HG03342 (cell line): ENCODE measurements at regions not wholly inside any gene's neighbourhood (a gene's known extent, or its start where the extent isn't known, plus 50 kb on each side); places are given as distances from the start of the nearest gene placed in this dataset.
"Not testable (repeated sequence)": the region's sequence is repeated elsewhere in the genome, so short reads cannot be mapped to it uniquely, and the experiment has no call there.

Experiments
- ATAC-seq: cut with Tn5 transposase; IDR thresholded peaks from one replicate; pipeline ENCODE4 v1.9.1; 2021; ENCODE audit warnings: mild to moderate bottlenecking, moderate library complexity; ENCODE audit not compliant: unreplicated experiment

DNA sequence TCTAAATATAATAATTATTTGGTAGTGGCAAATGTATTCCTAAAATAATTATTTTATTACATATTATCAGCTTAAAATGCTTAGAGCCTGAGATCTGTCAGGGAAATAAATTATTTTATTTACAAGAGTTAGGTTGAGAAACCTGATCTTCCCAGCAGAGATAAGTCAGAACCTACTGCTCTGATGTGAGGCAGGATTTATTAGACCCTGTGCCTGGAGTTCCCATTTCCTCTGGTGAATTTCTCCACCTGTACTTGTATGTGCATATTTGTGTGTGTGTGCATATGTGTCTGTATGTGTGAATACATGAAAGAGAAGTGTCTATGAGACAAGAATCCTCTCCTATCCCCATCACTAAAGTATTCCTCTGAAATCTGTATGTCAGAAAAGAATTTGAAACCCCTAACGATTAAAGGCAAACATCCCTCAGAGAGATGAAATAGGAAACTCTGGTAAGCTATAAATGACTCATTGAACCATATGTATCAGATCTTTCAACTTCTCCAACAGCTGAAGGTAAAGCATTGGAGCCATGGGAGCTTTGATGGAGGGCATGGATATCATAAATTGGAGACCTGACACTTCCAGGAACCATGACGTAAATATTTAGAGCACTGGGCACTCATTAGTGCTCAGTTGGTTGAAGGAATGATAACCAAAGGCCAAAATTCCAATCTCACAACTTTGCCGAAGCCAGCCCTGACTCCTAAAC lies 190.9 kb downstream of the XPNPEP1 start:
- no peak for ATAC-seq

DNA sequence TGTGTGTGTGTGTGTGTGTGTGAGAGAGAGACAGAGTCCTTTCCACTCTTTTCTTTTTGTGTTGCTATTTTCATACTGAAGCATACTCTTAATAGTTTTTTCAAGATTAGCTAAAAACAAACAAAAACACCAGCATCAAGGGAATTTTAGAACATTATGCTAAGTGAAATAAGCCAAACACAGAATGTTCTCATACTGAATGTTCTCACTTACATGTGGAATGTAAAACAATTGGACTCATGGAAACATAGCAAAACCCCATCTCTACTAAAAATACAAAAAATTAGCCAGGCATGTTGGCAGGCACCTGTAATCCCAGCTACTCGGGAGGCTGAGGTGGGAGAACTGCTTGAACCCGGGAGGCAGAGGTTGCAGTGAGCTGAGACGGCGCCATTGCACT lies 193.4 kb downstream of the XPNPEP1 start:
- ATAC-seq, result not testable (repeated sequence)

DNA sequence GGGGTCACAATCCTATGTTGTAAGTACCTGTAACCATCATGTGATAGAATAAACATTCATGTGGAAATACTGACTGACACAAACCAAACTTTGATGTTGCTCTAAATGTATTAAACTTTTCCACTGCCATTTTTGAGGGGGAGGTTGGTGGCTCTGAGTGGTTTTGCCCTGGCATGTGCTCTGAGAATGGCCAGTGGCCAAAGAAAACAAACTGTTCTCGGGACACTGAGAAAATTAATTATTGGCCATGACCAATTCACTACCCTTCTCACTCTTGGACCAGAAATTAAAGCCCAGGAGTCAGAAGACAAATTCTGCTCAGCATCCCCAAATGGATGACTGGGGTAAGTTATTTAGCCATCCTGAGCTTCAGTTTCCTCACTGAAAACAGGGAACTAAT lies 195.9 kb downstream of the XPNPEP1 start:
- no peak for ATAC-seq

DNA sequence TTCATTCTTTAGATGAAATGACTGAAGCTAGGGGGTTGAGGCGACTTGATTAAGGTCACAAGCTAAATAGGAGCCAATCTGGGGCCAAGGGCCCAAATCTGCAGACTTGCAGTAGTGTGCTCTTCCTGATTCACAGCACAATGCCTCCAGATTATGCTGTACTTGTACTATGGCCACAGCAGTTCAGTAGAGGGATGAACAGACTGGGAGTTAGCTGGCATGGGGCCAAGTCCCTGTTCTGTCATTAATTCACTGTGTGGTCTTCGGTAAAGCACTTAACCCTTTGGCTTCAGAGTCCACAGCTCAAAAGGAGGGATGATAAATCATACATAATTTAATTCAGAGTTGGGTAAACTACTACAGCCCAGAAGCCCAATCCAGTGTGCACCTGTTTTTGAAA lies 196.8 kb downstream of the XPNPEP1 start:
- no peak for ATAC-seq

DNA sequence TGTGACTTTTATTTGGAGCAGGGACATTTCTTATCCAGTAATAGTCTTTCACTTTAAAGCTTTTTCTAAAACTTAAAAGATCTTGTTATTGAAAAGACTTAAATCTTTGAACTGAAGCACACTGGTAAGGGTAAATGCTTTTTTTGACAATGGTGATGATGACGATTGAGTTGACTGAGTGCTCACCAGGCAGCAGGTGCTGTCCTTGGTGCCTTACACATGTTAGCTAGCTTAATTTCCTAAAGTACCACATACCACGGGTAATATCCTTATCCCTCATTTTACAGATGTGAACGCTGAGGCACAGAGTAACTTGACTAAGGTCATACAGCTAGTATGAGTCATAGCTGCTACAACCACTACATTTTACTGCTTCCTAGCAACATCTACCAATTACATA lies 200.0 kb downstream of the XPNPEP1 start:
- ATAC-seq, result no peak

DNA sequence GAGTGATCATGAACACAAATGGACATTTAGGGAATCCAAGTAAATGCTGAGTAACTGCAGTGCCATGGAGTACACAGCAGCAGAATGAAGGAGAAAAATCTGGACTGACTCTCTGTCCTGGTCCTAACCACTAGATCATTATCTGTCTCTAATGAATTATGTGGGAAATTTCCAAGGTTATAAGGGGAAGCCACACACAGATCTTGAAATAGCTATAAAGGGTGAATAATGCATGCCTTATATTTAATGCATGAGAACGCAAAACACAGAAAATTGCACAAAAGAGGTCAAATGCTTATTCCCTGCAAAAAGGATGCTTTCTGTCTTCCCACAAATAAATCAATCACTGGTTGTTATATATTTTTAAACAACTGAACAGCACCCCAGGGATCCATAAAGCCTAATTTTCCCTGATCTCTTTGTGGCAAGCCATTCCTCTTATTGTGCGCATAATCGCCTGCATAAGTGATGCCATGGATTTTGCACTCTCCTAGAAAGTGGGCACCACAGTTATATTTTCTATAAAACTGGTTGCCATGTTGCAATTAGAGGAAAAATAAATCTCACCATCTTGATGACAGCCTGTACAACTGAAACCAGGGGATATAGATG lies 201.8 kb downstream of the XPNPEP1 start:
- no peak for ATAC-seq

DNA sequence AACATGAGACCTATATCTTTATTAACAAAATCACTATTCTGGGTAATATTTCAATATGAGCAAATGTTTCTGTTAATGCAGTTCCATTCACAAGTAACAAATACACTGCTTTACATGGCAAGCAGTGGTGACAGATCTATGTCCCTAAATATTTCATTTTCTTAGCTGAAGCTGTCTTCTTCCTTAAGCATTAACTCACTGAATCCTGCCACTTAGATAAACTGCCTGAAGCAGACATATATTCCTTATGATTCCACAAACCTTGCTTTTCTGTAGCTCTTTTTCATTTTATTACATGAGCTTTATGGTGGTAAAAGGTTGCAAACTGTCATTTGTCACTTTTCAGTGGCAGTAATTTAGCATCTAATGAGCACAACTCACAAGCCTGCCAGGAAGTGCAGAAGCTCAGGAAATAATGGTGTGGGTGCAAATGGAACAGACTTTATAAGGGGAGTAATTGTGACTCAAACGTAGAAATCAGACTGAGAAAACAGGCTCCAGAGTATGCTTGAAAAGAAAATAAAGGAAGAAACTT lies 217.2 kb downstream of the XPNPEP1 start:
- no peak for ATAC-seq

DNA sequence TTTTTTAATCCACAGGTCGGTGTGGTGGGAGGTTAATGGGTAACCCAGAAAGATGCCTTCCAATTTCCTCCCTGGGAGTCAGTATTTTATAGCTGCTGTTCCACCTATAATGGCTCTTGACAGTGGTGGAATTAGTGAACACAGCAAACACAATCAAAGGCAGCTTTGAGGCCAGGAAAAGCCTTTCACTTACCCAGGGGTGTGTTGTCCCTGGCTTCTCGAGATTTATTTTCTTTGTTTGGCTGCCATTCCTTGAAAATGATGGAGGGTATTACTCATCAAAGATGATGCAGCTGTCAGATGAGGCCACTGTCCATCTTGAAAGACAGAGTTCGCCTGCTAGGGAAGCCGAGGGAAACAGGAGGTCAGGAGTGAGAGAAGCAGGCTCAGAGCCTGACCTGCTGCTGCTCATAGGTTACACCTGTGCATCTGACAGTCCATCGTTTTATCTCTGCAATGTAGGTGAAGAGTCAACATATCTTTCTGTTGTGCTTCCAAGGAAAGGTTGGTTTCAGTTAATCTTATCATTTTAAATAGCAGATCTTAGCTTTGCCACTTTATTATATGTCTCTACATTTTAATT lies 221.6 kb downstream of the XPNPEP1 start:
- no peak for ATAC-seq

DNA sequence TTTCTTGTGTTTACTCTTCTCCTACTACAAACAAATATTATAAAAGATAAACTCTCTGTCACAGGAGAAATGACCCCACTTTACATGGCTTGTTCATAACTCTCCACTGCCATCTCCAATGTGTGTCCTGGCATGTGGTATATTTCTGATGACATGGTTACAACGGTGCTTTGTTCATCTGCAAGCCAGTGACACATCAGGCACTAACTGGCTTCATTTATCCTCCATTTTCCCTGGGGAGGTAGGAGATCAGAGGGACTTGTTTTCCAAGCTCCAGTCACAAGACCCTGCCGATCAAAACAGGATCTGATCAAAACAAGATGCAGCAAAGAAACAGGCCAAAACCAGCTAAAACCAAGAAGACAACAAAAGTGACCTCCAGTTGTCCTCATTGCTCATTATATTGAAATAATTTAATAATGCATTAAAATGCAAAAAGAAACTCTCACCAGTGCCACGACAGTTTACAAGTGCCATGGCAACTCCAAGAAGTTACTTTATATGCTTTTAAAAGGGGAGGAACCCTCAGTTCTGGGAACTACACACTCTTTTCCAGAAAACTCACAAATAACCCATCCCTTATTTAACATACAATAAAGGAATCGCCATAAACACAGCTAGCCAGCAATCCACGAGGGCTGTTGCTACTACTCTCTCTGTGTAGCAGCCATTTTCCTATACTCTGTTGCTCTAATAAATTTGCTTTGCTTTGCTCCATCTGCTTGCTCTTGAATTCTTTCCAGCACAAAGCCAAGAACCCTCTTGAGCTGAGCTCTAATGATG lies 224.2 kb downstream of the XPNPEP1 start:
- no peak for ATAC-seq

DNA sequence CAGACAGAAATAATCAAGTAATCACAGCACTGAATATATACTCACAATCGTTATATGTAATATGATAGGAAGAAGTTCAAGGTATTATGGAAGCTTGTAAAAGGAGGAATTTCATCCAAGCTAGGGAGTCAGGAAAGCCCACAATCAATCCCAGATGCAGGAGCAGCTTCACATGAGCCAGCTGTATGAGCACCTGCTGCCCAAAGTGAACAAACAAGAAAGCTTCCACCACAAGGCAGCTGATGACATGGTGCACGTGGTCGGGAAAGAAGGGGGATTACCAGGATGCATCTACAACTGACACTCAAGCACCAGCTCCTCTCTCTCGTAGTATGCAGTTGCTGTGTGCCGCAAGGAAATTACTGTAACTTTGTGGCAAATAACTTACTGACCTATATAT lies 225.2 kb downstream of the XPNPEP1 start:
- no peak for ATAC-seq

DNA sequence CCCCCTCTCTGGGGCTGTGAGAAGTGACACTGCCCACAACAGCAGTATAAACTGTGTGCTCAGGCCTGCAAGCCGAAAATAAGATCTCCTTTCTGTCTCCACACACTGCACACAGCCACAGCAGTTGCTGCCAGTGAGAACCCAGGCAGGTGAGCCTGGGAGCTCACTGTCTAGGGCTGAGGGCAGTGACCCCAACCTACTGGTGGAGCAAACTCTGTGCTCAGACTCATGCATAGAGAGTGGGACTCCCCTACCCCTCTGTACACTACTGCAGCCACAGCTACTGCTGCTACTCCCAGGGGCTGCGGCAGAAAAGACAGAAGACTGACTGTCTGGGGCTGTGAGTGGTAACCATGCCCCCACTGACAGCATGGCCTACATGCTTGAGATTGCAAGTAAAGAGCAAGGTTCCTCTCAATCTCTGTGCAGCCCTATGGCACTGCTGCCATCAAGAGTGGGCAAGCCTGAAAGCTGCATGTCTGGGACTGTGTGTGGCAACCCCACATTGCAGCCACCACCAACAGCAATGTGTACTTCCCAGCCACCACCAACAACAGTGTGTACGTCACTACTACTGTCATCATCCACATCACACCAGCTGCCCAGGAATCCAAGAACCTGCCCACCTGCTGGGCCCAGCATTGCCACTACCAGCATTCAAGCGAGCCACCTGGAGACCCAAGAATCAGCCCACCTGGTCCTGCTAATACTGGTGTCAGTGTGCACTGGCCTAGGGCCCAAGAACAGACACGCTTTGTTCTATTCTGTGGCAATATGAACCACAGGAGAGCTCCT lies 226.1 kb downstream of the XPNPEP1 start:
- ATAC-seq, result no peak

DNA sequence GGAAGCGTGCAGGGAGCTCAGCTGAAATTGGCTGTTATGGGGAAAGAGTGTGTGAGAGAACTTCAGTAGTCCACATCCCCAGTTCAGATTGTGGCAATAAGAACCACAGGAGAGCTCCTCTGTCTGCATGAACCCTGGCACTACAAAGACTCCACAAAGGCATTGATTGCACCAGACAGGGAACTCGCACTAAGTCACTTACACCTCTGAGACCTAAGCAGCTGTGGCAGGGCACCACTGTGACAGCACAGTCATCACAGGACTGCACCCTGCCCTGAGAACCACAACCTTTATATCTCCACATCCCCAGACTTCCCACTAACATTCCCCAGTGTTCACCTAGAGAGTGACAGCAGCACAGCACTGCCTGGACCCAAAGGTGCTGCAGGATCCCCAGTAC lies 226.8 kb downstream of the XPNPEP1 start:
- ATAC-seq, result no peak

DNA sequence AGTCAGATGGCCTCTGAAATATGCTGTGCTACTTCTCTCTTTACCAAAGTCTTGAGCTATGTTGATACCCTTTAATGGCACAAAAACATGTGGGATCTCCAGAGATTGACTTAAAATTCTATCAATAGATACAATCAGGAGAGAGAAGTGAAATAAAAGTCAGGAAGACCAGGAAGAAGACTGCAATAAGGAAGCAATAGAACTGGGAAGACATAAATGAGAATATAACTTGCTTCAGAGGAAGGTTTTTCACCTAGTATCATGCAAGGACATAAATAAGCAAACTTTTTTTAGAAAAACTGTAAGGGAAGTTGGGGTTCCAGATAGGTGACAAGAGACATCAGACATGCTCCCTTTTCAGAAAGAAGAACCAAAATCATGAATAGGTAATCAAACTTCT lies 227.3 kb downstream of the XPNPEP1 start:
- no peak for ATAC-seq

DNA sequence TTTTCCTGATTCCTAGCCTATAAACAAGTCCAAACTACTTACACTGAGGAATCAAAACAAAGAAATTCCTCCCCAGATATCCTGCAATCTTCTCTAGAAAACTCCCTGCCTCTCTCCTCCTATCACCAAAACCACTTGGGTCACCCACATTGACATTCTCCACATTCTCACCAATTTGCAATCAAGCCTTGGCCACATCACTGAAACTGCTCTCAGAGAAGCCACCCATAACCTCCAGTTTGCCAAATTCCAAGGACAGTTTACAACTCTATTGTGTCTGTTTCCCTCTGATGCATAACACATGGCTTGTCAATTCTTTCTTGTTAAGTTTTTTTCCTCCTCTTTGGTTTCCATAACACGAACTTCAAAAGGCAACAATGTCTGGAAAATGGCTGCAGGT lies 233.5 kb downstream of the XPNPEP1 start:
- ATAC-seq, result no peak

DNA sequence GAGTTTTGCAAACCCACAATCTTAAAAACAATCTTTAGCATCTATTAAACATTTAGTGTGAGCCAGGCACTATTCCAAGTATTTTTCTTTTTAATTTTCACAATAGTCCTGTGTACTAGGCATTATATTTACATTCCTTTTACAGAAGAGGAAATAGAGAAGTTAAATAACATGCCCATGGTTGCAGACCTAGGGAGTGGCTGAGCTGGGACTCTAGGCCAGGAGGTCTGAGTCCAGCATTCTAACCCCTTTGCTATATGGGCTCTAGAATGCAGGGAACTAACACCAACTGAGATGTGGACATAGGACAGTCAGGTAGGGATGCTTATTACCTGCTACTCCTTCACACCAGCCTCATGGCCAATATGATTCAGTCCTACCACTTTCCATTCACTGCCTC lies 243.8 kb downstream of the XPNPEP1 start:
- no peak for ATAC-seq

DNA sequence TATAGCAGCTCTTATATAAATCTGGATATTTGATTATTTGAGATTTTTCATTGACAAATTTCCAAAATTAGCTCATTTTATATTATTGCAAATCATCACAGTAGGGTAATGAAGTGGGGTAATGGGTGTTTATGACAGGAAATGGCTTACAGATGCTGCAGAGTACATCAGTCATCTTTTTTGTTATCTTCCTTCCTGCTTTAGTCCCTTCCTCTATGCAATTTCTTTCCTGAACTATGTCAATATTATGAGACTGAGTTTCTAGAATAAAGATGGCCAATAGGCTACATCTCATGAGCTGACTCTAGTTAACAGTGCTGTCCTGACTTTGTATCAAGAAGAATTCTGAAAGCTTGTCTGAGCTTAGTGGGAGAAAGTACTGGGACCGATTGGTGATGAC lies 244.5 kb downstream of the XPNPEP1 start:
- ATAC-seq, result no peak

DNA sequence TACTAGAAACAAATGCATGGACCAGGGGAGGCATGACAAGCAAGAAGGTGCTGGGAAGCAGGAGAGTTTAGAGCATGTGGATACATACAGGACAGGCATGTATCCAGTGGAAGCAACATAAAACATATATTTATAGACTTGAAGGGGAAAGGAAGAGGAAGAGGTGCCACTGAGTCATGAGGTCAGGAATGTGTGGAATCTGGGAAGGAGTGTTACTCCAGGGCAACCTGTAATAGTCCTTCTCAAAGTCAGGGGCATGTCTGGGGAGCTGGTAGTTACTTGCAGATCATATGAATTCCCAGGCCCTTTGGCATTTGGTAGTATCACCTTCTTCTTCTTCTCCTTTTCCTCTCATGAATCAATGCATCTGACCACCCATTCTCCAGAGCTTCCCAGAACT lies 246.6 kb downstream of the XPNPEP1 start:
- no peak for ATAC-seq

DNA sequence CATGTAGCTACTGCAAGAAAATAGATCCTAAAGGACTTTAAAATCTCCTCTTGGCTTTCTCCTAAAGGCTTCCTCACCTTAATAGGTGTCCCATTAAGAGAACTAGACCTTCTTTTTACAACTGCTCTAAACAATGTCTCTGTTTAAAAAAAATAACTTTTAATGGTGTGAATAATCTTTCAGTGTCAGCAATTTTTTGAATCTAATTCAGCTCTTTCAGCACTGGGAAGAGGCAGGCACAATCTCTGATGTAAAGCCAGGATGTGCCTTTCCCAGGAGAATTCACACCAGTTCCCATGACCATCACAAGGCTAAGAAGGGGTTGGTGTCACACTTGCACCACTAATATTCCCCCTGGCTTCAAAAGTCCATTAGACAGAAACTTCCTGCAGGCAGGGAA lies 254.6 kb downstream of the XPNPEP1 start:
- ATAC-seq, result no peak

DNA sequence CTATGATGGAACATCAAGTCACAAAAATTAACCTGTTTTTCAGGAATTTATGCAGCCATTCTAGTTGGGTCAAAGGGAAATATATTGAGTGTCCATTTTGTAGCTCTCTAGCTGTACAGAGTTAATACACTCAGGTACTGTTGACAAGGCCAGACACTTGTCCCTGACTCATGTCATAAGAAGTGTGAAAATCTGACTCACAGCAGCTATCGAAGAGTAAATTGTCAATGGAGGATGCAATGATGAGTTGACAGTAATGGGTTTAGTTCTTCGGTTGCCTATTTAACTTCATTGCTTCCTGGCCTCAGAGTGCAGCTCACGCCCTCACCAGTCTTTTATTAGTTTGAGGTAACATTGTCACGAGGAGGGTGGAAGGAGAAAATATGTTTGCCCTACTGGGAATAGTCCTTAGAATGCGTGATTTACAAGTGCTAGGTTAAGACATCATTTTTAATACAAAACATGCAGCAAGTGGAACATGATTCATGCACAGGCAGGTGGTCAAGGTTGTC lies 255.1 kb downstream of the XPNPEP1 start:
- ATAC-seq, result no peak

DNA sequence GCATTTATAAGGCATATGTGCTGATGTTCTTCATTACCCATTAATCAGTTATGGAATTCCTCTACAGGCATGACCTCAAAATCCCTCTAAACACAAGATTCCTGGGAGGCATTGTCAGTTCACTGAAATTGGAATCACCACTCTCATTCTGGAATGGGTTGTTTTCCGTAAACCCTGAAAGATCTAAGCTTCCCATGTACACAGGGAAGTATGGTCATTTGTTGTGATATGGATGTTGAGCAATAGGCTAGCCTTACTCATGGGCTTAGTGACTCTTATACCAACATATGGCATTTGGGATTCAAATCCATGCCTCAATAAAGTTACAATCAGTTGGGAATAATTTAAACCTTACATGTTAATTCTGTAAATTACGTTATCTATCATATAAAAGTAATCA lies 258.0 kb downstream of the XPNPEP1 start:
- no peak for ATAC-seq

DNA sequence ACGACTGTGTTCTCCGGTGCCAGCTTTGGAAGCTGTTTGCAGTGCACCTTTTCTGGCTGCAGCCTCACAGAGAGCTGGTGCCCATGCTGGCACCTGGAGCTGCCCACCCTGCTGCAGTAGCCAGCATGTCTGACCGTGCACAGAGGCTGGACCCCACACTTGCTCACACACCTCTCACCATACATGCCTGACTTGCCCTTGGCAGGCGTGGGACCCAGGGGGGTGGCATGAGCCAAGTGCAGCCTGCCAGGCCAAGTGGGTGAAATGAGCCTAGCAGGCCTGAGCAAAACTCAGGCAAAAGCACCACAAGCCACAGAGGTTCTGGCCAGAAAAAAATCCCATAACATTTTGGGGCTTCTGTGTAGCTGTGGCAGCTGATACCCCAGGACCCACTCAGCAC lies 258.8 kb downstream of the XPNPEP1 start:
- no peak for ATAC-seq
